ENCODE measurements at regions not wholly inside any gene's neighbourhood (a gene's known extent, or its start where the extent isn't known, plus 50 kb on each side); places are given as distances from the start of the nearest gene placed in this dataset.

- Histone ChIP-seq H3K27ac (ENCODE audit: extremely low read depth, low read depth, low read length) (no peak overlapping the region), H3K9me3 (ENCODE audit: control insufficient read depth, insufficient read depth, low read depth, low read length) (no peaks in the 10 kb centered on the region), H3K4me3 (ENCODE audit: low read depth, low read length) (no peak overlapping the region), H3K36me3 (ENCODE audit: control insufficient read depth in 2 of 2, insufficient read depth in 1 of 2, low read length in 2 of 2) (no peaks in the 10 kb centered on the region), H3K4me1 (ENCODE audit: control insufficient read depth, insufficient read depth, low read length) (no peaks in the 10 kb centered on the region)
- no peak for TF ChIP-seq PATZ1 (tag by site-specific recombination; IDR thresholded peaks at IDR 0.05)
- no peak for TF ChIP-seq KLF16 (tag by site-specific recombination; IDR thresholded peaks at IDR 0.05)
- POLR2A ChIA-PET: no interaction called here
- CTCF ChIA-PET: no interaction called here
Measured at GRCh38 chr13:83731113-83731512, 151.2 kb downstream of the SLITRK1 start.

GRCh38 chr13:83730674-83731073 is 151.6 kb downstream of the SLITRK1 start:
- ChIA-PET POLR2A (no interaction called here), CTCF (no interaction called here)
- Histone ChIP-seq H3K4me3 (ENCODE audit: low read depth, low read length) (no peak overlapping the region), H3K27ac (ENCODE audit: extremely low read depth, low read depth, low read length) (no peak overlapping the region), H3K36me3 (ENCODE audit: control insufficient read depth in 2 of 2, insufficient read depth in 1 of 2, low read length in 2 of 2) (no peaks in the 10 kb centered on the region), H3K4me1 (ENCODE audit: control insufficient read depth, insufficient read depth, low read length) (no peaks in the 10 kb centered on the region), H3K9me3 (ENCODE audit: control insufficient read depth, insufficient read depth, low read depth, low read length) (no peaks in the 10 kb centered on the region)
- TF ChIP-seq ZNF529 (tag by site-specific recombination; IDR thresholded peaks at IDR 0.05; ENCODE audit: insufficient replicate concordance): no peak
- TF ChIP-seq ZNF843 (tag by site-specific recombination; IDR thresholded peaks at IDR 0.05): no peak
- no peak for TF ChIP-seq ZNF629 (tag by site-specific recombination; IDR thresholded peaks at IDR 0.05)
- no peak for TF ChIP-seq ZNF510 (tag by site-specific recombination; IDR thresholded peaks at IDR 0.05; ENCODE audit: insufficient replicate concordance)
- TF ChIP-seq ZNF155 (tag by site-specific recombination; IDR thresholded peaks at IDR 0.05): no peak
- no peak for TF ChIP-seq YY2 (tag by site-specific recombination; IDR thresholded peaks at IDR 0.05)
- TF ChIP-seq ZNF580 (tag by site-specific recombination; IDR thresholded peaks at IDR 0.05): no peak
- no peak for TF ChIP-seq ZNF391 (tag by site-specific recombination; IDR thresholded peaks at IDR 0.05; ENCODE audit: borderline replicate concordance, low read depth)

GRCh38 chr13:83722443-83722842 is 159.8 kb downstream of the SLITRK1 start:
- no peak overlapping the region for H3K4me3 ChIP-seq (ENCODE audit: low read depth, low read length)
- ChIA-PET CTCF (no interaction called here), POLR2A (no interaction called here)
- H3K9me3 ChIP-seq (ENCODE audit: control insufficient read depth, insufficient read depth, low read depth, low read length): no peaks in the 10 kb centered on the region
- no peaks in the 10 kb centered on the region for H3K4me1 ChIP-seq (ENCODE audit: control insufficient read depth, insufficient read depth, low read length)
- no peak overlapping the region for H3K27ac ChIP-seq (ENCODE audit: extremely low read depth, low read depth, low read length)
- no peaks in the 10 kb centered on the region for H3K36me3 ChIP-seq (ENCODE audit: control insufficient read depth in 2 of 2, insufficient read depth in 1 of 2, low read length in 2 of 2)
- TF ChIP-seq ZNF394 (tag by site-specific recombination; IDR thresholded peaks at IDR 0.05; ENCODE audit: borderline replicate concordance) (no peak), ZNF514 (tag by site-specific recombination; IDR thresholded peaks at IDR 0.05) (no peak), KLF10 (tag by site-specific recombination; IDR thresholded peaks at IDR 0.05) (no peak), ZSCAN23 (tag by site-specific recombination; IDR thresholded peaks at IDR 0.05) (no peak), ZNF529 (tag by site-specific recombination; IDR thresholded peaks at IDR 0.05; ENCODE audit: insufficient replicate concordance) (no peak), ZNF302 (tag by site-specific recombination; IDR thresholded peaks at IDR 0.05; ENCODE audit: low read depth) (no peak), REST (tag by site-specific recombination; IDR thresholded peaks at IDR 0.05) (no peak), ZNF776 (tag by site-specific recombination; IDR thresholded peaks at IDR 0.05; ENCODE audit: borderline replicate concordance) (no peak), ZNF416 (tag by site-specific recombination; IDR thresholded peaks at IDR 0.05) (no peak), ZNF341 (tag by site-specific recombination; IDR thresholded peaks at IDR 0.05; ENCODE audit: low read depth) (no peak), FEZF1 (tag by site-specific recombination; IDR thresholded peaks at IDR 0.05) (no peak), ZNF391 (tag by site-specific recombination; IDR thresholded peaks at IDR 0.05; ENCODE audit: borderline replicate concordance, low read depth) (no peak), ZBTB48 (tag by site-specific recombination; IDR thresholded peaks at IDR 0.05) (no peak), ZNF221 (tag by site-specific recombination; IDR thresholded peaks at IDR 0.05; ENCODE audit: borderline replicate concordance) (no peak), ZNF37A (tag by site-specific recombination; IDR thresholded peaks at IDR 0.05) (no peak), ZNF26 (tag by site-specific recombination; IDR thresholded peaks at IDR 0.05) (no peak)
